ENCODE measurements at regions not wholly inside any gene's neighbourhood (a gene's known extent, or its start where the extent isn't known, plus 50 kb on each side); places are given as distances from the start of the nearest gene placed in this dataset.

GRCh38 chr1:56442290-56442877 is 137.0 kb downstream of the PLPP3 start:
- DNase-seq (ENCODE audit: low read depth, low spot score): no peak

GRCh38 chr1:56441601-56442000 is 137.8 kb downstream of the PLPP3 start:
- no peak for DNase-seq (ENCODE audit: low read depth, low spot score)

GRCh38 chr1:56439610-56440264 is 139.6 kb downstream of the PLPP3 start:
- DNase-seq (ENCODE audit: low read depth, low spot score): no peak

GRCh38 chr1:56438901-56439551 is 140.3 kb downstream of the PLPP3 start:
- no peak for DNase-seq (ENCODE audit: low read depth, low spot score)

GRCh38 chr1:56437959-56438358 is 141.4 kb downstream of the PLPP3 start:
- no peak for DNase-seq (ENCODE audit: low read depth, low spot score)

GRCh38 chr1:56436912-56437417 is 142.4 kb downstream of the PLPP3 start:
- DNase-seq (ENCODE audit: low read depth, low spot score): no peak

GRCh38 chr1:56436296-56436695 is 143.1 kb downstream of the PLPP3 start:
- no peak for DNase-seq (ENCODE audit: low read depth, low spot score)

- no peak for DNase-seq (ENCODE audit: low read depth, low spot score)
These were observed 143.7 kb downstream of the PLPP3 start for GRCh38 chr1:56435434-56436262.

- DNase-seq (ENCODE audit: low read depth, low spot score): no peak
These were observed 144.6 kb downstream of the PLPP3 start for GRCh38 chr1:56434740-56435139.

GRCh38 chr1:56434025-56434424 is 145.3 kb downstream of the PLPP3 start:
- no peak for DNase-seq (ENCODE audit: low read depth, low spot score)

GRCh38 chr1:56433056-56433577 is 146.2 kb downstream of the PLPP3 start:
- DNase-seq (ENCODE audit: low read depth, low spot score): no peak

GRCh38 chr1:56432166-56432971 is 147.0 kb downstream of the PLPP3 start:
- DNase-seq (ENCODE audit: low read depth, low spot score): no peak

GRCh38 chr1:56430141-56430839 is 149.1 kb downstream of the PLPP3 start:
- DNase-seq (ENCODE audit: low read depth, low spot score): no peak

GRCh38 chr1:56429288-56429687 is 150.1 kb downstream of the PLPP3 start:
- DNase-seq (ENCODE audit: low read depth, low spot score): no peak

GRCh38 chr1:56426587-56427381 is 152.6 kb downstream of the PLPP3 start:
- DNase-seq (ENCODE audit: low read depth, low spot score): no peak

GRCh38 chr1:56425494-56426037 is 153.8 kb downstream of the PLPP3 start:
- no peak for DNase-seq (ENCODE audit: low read depth, low spot score)

GRCh38 chr1:56424744-56425493 is 154.4 kb downstream of the PLPP3 start:
- DNase-seq (ENCODE audit: low read depth, low spot score): no peak

- DNase-seq (ENCODE audit: low read depth, low spot score): no peak
These were observed 155.6 kb downstream of the PLPP3 start for GRCh38 chr1:56423716-56424115.

All from activated CD4-positive, CD25-positive, alpha-beta regulatory T cell treated with anti-CD3 and anti-CD28 coated beads, Interleukin-2, amount 50 U/mL, for 16 hours (primary cell).